Endodermal cell (in vitro differentiated cells): ENCODE measurements at regions not wholly inside any gene's neighbourhood (a gene's known extent, or its start where the extent isn't known, plus 50 kb on each side); places are given as distances from the start of the nearest gene placed in this dataset.

ENCODE experiments used
- DNase-seq: peaks from one replicate; pipeline ENCODE4 v3.0.0-alpha.2; 2017
- H3K27ac ChIP-seq: 2 replicates; pipeline ENCODE4 v1.5.1; 2013; ENCODE audit warnings: mild to moderate bottlenecking, low read depth, low read length, moderate library complexity
- H3K27me3 ChIP-seq: 2 replicates; pipeline ENCODE4 v1.6.1; 2013; ENCODE audit warnings: mild to moderate bottlenecking, low read length, moderate library complexity; ENCODE audit not compliant: insufficient read depth, control insufficient read depth, poor library complexity, severe bottlenecking
- H3K36me3 ChIP-seq: 2 replicates; pipeline ENCODE4 v1.7.0; 2013; ENCODE audit warnings: mild to moderate bottlenecking, low read length, moderate library complexity; ENCODE audit not compliant: control insufficient read depth, insufficient read depth
- H3K4me1 ChIP-seq: one replicate; pipeline ENCODE4 v1.7.0; 2013; ENCODE audit warnings: low read length; ENCODE audit not compliant: control insufficient read depth, insufficient read depth
- H3K4me3 ChIP-seq: 2 replicates; pipeline ENCODE4 v1.5.1; 2013; ENCODE audit warnings: mild to moderate bottlenecking, low read length, moderate library complexity
- H3K9ac ChIP-seq: 2 replicates; pipeline ENCODE4 v1.6.1; 2013; ENCODE audit warnings: mild to moderate bottlenecking, low read length, moderate library complexity; ENCODE audit not compliant: poor library complexity, severe bottlenecking; ENCODE audit errors: extremely low read depth
- H3K9me3 ChIP-seq: 2 replicates; pipeline ENCODE4 v1.6.1; 2013; ENCODE audit warnings: mild to moderate bottlenecking, low read length, moderate library complexity; ENCODE audit not compliant: control insufficient read depth
- H3K27ac Mint-ChIP-seq: 2 replicates; pipeline ENCODE4 v1.8.0; 2020; ENCODE audit warnings: mixed read lengths
- H3K27me3 Mint-ChIP-seq: 2 replicates; pipeline ENCODE4 v1.8.0; 2021; ENCODE audit warnings: mild to moderate bottlenecking, mixed read lengths; ENCODE audit not compliant: insufficient read depth
- H3K36me3 Mint-ChIP-seq: 2 replicates; pipeline ENCODE4 v1.8.0; 2020; ENCODE audit warnings: low read depth, mixed read lengths
- H3K4me1 Mint-ChIP-seq: 2 replicates; pipeline ENCODE4 v1.8.0; 2020; ENCODE audit warnings: mixed read lengths
- H3K4me3 Mint-ChIP-seq: 2 replicates; pipeline ENCODE4 v1.8.0; 2020; ENCODE audit warnings: mild to moderate bottlenecking, moderate library complexity, mixed read lengths
- H3K9me3 Mint-ChIP-seq: 2 replicates; pipeline ENCODE4 v1.8.0; 2020; ENCODE audit warnings: mild to moderate bottlenecking, mixed read lengths
- CTCF ChIP-seq: fragments of 200-600 bp; sonication (generic); conservative IDR thresholded peaks from 2 replicates; pipeline ENCODE4 v1.5.0; 2021; ENCODE audit warnings: antibody characterized with exemption, mild to moderate bottlenecking
- WGBS, 2 experiments: methylation state at CpG; one replicate each; pipeline versions ENCODE4 v1.1.5 to v1.1.7; 2013; ENCODE audit warnings: missing lambda C conversion rate in 2 of 2, mixed read lengths in 1 of 2; ENCODE audit not compliant: insufficient coverage in 1 of 2, insufficient read length in 1 of 2; 5-methylcytosine and 5-hydroxymethylcytosine counted together

- peaks cover 39% of the 10 kb centered on the region for H3K27me3 ChIP-seq
- H3K4me1 ChIP-seq = no peaks in the 10 kb centered on the region
- no peaks in the 10 kb centered on the region for H3K9me3 ChIP-seq
- no peak overlapping the region for H3K27ac ChIP-seq
- no peaks in the 10 kb centered on the region for H3K36me3 ChIP-seq
- Mint-ChIP-seq H3K4me1 (no peaks in the 10 kb centered on the region), H3K27ac (no peak overlapping the region), H3K4me3 (no peak overlapping the region), H3K27me3 (peaks cover 32% of the 10 kb centered on the region), H3K9me3 (no peaks in the 10 kb centered on the region), H3K36me3 (no peaks in the 10 kb centered on the region)
- TF ChIP-seq CTCF = no peak
- peak; percentile 32 for DNase-seq
- 85 to 97% methylated on average over 3 to 5 of the region's 5 CpGs for WGBS, 2 experiments
- H3K4me3 ChIP-seq = no peak overlapping the region
- H3K9ac ChIP-seq = no peak overlapping the region
These were observed 86.5 kb upstream of the GPR26 start for GRCh38 chr10:123579675-123580074.

GRCh38 chr10:123580426-123580825, 85.7 kb upstream of the GPR26 start:
- Histone ChIP-seq H3K9me3 (no peaks in the 10 kb centered on the region), H3K27me3 (peaks cover 39% of the 10 kb centered on the region), H3K9ac (no peak overlapping the region), H3K4me1 (no peaks in the 10 kb centered on the region), H3K36me3 (no peaks in the 10 kb centered on the region), H3K4me3 (no peak overlapping the region), H3K27ac (no peak overlapping the region)
- Mint-ChIP-seq H3K4me3 (no peak overlapping the region), H3K27ac (no peak overlapping the region), H3K4me1 (no peaks in the 10 kb centered on the region), H3K9me3 (no peaks in the 10 kb centered on the region), H3K27me3 (peaks cover 32% of the 10 kb centered on the region), H3K36me3 (no peaks in the 10 kb centered on the region)
- whole genome bisulfite sequencing, 2 experiments = 67 to 80% methylated on average over 4 of the region's 4 CpGs
- no peak for DNase-seq
- TF ChIP-seq CTCF = no peak

GRCh38 chr10:123581656-123582055, 84.5 kb upstream of the GPR26 start:
- Histone ChIP-seq H3K9me3 (no peaks in the 10 kb centered on the region), H3K27ac (no peak overlapping the region), H3K4me3 (no peak overlapping the region), H3K9ac (no peak overlapping the region), H3K36me3 (no peaks in the 10 kb centered on the region), H3K4me1 (no peaks in the 10 kb centered on the region), H3K27me3 (peaks cover 39% of the 10 kb centered on the region)
- H3K4me1 Mint-ChIP-seq = no peaks in the 10 kb centered on the region
- peaks cover 32% of the 10 kb centered on the region for H3K27me3 Mint-ChIP-seq
- WGBS, 2 experiments = 79 to 89% methylated on average over 9 of the region's 9 CpGs
- no peak for TF ChIP-seq CTCF
- no peaks in the 10 kb centered on the region for H3K36me3 Mint-ChIP-seq
- no peak overlapping the region for H3K27ac Mint-ChIP-seq
- no peak overlapping the region for H3K4me3 Mint-ChIP-seq
- no peak for DNase-seq
- no peaks in the 10 kb centered on the region for H3K9me3 Mint-ChIP-seq
